SK-N-MC (cell line): ENCODE measurements at regions not wholly inside any gene's neighbourhood (a gene's known extent, or its start where the extent isn't known, plus 50 kb on each side); places are given as distances from the start of the nearest gene placed in this dataset.
A peak's percentile ranks its signal among the peaks of the same experiment; 100 is the strongest.

Experiments used
- EZH2 ChIP-seq: fragments of 200-600 bp; sonication (generic); IDR thresholded peaks from one replicate; pipeline ENCODE4 v1.6.1; 2017; ENCODE audit warnings: antibody characterized with exemption
- FOXP2 ChIP-seq: optimal IDR thresholded peaks from 2 replicates; pipeline ENCODE3; 2011; ENCODE audit warnings: mild to moderate bottlenecking, moderate library complexity; ENCODE audit not compliant: insufficient read depth; ENCODE audit errors: extremely low read length, control extremely low read depth
- POLR2AphosphoS5 ChIP-seq: IDR thresholded peaks from 2 replicates; pipeline ENCODE4 v1.6.1; 2012; ENCODE audit warnings: mild to moderate bottlenecking, low read depth, low read length, borderline replicate concordance

DNA sequence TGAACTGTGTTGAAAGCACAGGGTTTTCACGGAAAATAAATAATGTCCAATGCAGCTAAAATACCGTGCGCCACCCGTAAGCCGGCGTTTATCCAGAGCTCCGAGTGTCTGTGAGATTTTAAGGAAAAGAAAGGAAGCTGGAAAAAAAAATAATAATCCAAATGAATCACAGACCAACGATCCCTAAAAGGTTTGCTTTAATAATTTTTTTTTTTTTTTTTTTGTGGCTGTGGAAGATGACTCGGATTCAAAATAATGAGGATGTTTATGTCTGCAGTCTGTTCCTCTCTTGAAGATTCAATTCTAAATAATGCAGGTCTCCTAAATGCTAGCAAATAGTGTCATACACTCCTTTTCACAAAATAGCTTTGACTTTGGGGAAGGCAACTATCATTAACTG is 84.6 kb upstream of the PPP2R3B start:
- TF ChIP-seq POLR2AphosphoS5 (no peak), EZH2 (peak; percentile 78), FOXP2 (no peak)
